ENCODE measurements at regions not wholly inside any gene's neighbourhood (a gene's known extent, or its start where the extent isn't known, plus 50 kb on each side); places are given as distances from the start of the nearest gene placed in this dataset.

DNA sequence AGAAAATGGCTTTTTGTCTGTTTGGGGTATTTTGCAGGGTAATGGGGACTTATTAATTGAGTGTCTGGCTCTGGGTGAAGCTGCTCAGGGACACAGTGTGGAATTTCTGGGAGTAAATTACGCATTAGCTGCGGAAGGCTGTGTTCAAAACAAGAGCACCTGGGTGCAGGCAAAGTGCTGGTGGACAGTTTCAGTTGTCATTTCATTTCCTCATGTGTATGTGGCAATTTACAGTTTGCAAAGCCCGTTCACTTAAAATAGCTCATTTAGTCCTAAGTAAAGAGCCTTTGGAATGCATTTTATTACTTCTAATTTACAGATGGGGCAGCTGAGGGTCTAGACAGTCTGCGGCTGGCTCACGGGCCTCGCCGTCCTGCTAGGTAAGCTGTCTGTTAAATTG is 546.8 kb downstream of the BCL11B start:
- H3K4me1 ChIP-seq, result no peaks in the 10 kb centered on the region
- TF ChIP-seq POLR2A (IDR thresholded peaks at IDR 0.05), result no peak
- no peak for TF ChIP-seq CTCF (IDR thresholded peaks at IDR 0.05)
- no peak for TF ChIP-seq POLR2AphosphoS5 (IDR thresholded peaks at IDR 0.05)
- peaks cover 0 to 11% of the 10 kb centered on the region in 2 donors for H3K27me3 ChIP-seq
- no peak overlapping the region for H3K4me3 ChIP-seq
- intact Hi-C loops (cut with DNase I; ENCODE audit: low total_unique reads), result no loop called here
- no peaks in the 10 kb centered on the region for H3K36me3 ChIP-seq
- H3K9me3 ChIP-seq, result no peaks in the 10 kb centered on the region
- H3K27ac ChIP-seq, result no peak overlapping the region
- DNase-seq (ENCODE audit: low spot score in 2 of 2), result no peak

DNA sequence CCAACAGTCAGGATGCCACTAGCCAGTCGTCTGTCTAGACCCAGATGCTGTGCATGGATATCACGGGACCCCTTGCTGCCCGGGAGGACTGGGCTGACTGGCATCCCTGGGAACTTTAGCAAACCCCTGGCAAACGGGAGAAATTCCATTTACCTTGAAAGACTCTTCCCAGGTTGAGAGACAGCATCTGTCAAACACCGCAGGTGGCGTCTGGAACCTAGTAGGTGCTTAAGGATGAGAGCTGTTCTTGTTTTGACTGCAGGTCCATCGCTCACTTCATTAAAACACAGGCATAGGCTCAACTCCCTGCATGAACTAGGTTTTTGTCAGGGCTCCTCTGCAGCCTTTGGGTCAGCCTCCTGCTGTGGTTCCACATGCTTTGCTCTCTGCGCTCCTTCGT is 546.3 kb downstream of the BCL11B start:
- Histone ChIP-seq H3K27ac (no peak overlapping the region), H3K36me3 (no peaks in the 10 kb centered on the region), H3K4me1 (no peaks in the 10 kb centered on the region), H3K4me3 (no peak overlapping the region), H3K27me3 (peaks cover 0 to 11% of the 10 kb centered on the region in 2 donors), H3K9me3 (no peaks in the 10 kb centered on the region)
- DNase-seq (ENCODE audit: low spot score in 2 of 2), result no peak
- TF ChIP-seq POLR2A (IDR thresholded peaks at IDR 0.05), result no peak
- no peak for TF ChIP-seq CTCF (IDR thresholded peaks at IDR 0.05)
- TF ChIP-seq POLR2AphosphoS5 (IDR thresholded peaks at IDR 0.05), result no peak
- intact Hi-C loops (cut with DNase I; ENCODE audit: low total_unique reads), result no loop called here

GRCh38 chr14:98726585-98727405 is 545.2 kb downstream of the BCL11B start:
- H3K9me3 ChIP-seq, result no peaks in the 10 kb centered on the region
- H3K27me3 ChIP-seq, result peaks cover 0 to 11% of the 10 kb centered on the region in 2 donors
- DNase-seq (ENCODE audit: low spot score in 2 of 2), result no peak
- no peak overlapping the region for H3K4me3 ChIP-seq
- no peaks in the 10 kb centered on the region for H3K4me1 ChIP-seq
- H3K36me3 ChIP-seq, result no peaks in the 10 kb centered on the region
- no peak overlapping the region for H3K27ac ChIP-seq
- TF ChIP-seq CTCF (IDR thresholded peaks at IDR 0.05) (no peak), POLR2A (IDR thresholded peaks at IDR 0.05) (no peak), POLR2AphosphoS5 (IDR thresholded peaks at IDR 0.05) (no peak)
- intact Hi-C loops (cut with DNase I; ENCODE audit: low total_unique reads), result no loop called here

DNA sequence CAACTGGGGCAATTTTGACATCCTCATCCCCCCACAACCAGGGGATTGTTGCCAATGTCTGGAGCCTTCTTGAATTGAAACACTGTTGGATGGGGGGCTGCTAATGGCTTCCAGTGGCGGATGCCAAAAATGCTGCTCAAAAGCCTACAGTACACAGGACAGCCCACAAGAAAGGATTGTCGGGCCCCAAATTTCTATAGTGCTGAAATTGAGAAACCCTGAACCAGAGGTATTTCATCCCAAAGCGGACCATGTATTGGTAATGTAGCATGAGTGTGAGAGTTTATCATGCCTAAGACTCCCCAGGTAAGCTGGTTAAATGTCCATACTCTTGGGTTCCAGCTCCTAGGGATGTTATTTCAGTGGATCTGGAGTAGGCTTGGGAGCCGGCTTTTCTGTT is 544.0 kb downstream of the BCL11B start:
- DNase-seq (ENCODE audit: low spot score in 2 of 2), result no peak
- no peak for TF ChIP-seq POLR2AphosphoS5 (IDR thresholded peaks at IDR 0.05)
- no peak overlapping the region for H3K27ac ChIP-seq
- H3K9me3 ChIP-seq, result no peaks in the 10 kb centered on the region
- no peaks in the 10 kb centered on the region for H3K36me3 ChIP-seq
- no peaks in the 10 kb centered on the region for H3K4me1 ChIP-seq
- intact Hi-C loops (cut with DNase I; ENCODE audit: low total_unique reads), result no loop called here
- no peak overlapping the region for H3K4me3 ChIP-seq
- H3K27me3 ChIP-seq, result peaks cover 0 to 11% of the 10 kb centered on the region in 2 donors

- intact Hi-C loops (cut with DNase I; ENCODE audit: low total_unique reads), result no loop called here
- no peaks in the 10 kb centered on the region for H3K36me3 ChIP-seq
- H3K9me3 ChIP-seq, result no peaks in the 10 kb centered on the region
- no peak overlapping the region for H3K27ac ChIP-seq
- TF ChIP-seq CTCF (IDR thresholded peaks at IDR 0.05) (no peak), POLR2AphosphoS5 (IDR thresholded peaks at IDR 0.05) (no peak), POLR2A (IDR thresholded peaks at IDR 0.05) (no peak)
- no peaks in the 10 kb centered on the region for H3K4me1 ChIP-seq
- no peak for DNase-seq (ENCODE audit: low spot score in 2 of 2)
- H3K27me3 ChIP-seq, result peaks cover 0 to 8% of the 10 kb centered on the region in 2 donors
- H3K4me3 ChIP-seq, result no peak overlapping the region
Measured at GRCh38 chr14:98728836-98729235, 543.2 kb downstream of the BCL11B start.

Measured in breast epithelium (tissue), 4 donors.